ENCODE measurements at regions not wholly inside any gene's neighbourhood (a gene's known extent, or its start where the extent isn't known, plus 50 kb on each side); places are given as distances from the start of the nearest gene placed in this dataset.
A peak's percentile ranks its signal among the peaks of the same experiment; 100 is the strongest.

- no peak for DNase-seq (ENCODE audit: extremely low read depth in 1 of 2, low read depth in 1 of 2)
These were observed 577.6 kb downstream of the EFNB2 start for GRCh38 chr13:105957769-105958438.

- DNase-seq (ENCODE audit: extremely low read depth in 1 of 2, low read depth in 1 of 2) = no peak
These were observed 578.5 kb downstream of the EFNB2 start for GRCh38 chr13:105956921-105957320.

DNA sequence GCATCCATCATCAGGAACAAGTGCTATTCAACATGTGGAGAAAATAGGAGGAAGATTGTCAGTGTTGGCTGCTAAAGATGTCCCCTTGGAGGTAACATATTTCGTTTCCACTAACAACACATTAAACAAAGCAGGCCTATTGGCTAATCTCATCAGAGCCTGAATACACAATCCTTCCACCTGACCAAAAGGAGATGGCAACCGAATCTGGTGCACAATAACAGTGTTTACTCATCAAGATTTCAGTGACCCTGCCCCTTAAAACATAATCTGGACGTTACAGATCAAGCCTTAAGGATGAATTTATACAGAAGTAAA lies 582.5 kb downstream of the EFNB2 start:
- no peak for DNase-seq (ENCODE audit: extremely low read depth in 1 of 2, low read depth in 1 of 2)

DNA sequence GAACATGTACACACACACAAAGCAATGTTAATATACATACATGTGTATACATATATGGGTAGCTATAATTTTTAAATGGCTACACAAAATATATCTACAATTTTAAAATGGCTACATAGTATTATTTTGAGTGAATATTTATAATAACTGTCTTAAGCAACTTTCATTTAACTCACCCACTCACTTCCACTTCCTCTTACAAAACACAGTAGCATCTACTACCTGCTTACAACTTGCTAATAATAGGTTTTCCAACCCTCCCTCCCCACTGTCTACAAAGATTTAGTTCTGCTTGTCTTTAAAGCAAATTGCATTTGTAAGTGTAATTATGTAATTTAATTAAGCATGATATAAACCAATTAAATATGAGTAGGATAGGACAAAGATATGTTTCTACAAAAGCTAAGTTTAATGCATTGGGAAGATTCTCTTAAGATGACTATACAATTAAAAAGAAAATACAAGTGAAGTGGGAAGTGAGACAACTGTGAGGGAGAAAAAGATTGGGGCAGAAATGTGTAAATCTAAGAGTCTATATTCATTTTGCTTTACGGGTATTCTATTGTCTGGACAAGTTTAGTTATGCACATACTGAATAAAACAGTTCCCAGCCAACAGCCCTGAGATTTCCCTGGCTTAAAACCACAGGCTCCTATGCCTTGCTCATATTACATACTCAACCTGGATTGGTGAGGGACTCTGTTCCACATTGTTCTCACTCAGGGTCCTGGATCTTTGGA lies 583.1 kb downstream of the EFNB2 start:
- no peak for DNase-seq (ENCODE audit: extremely low read depth in 1 of 2, low read depth in 1 of 2)

DNA sequence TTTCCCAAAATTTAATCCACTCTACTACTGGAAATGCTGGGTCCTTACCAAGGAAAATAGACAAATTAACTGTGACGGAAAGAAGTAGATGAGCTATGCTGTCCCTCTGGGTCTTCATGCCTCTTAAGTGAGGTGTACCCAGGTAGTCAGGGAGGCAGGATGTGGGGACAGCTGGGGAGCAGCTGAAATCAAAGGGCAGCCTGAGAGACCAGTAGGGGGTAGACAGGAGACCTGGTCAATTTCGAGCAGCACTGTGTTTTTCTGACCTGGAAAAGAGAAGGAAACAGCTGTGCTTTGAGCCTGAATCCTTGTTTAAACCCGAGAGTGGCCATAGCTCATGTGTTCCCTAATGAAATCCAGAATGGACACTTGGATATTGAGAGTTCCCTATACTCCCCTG lies 587.3 kb downstream of the EFNB2 start:
- no peak for DNase-seq (ENCODE audit: extremely low read depth in 1 of 2, low read depth in 1 of 2)

GRCh38 chr13:105940882-105941281 lies 594.6 kb downstream of the EFNB2 start:
- DNase-seq (ENCODE audit: extremely low read depth in 1 of 2, low read depth in 1 of 2) = no peak

DNA sequence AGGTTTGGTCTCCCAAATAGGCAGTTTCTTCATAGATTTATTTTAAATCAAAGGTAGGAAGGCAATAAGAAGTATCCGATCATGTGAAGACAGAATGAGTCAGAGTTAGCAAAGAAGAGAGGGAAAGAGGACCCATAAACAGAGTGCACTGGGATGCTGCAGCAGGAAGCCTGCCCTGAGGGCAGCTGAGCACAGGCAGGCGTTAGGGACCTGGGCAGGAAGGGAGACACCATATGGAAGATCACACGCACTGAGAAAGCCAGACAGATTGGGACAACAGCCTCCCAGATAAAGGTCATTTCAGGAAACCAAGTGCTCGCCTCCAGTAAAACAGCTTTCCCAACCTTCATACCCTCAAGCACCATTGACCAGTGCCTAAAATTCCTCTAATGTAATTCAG lies 598.0 kb downstream of the EFNB2 start:
- DNase-seq (ENCODE audit: extremely low read depth in 1 of 2, low read depth in 1 of 2) = no peak

- no peak for DNase-seq (ENCODE audit: extremely low read depth in 1 of 2, low read depth in 1 of 2)
These were observed 598.6 kb downstream of the EFNB2 start for GRCh38 chr13:105936816-105937215.

DNA sequence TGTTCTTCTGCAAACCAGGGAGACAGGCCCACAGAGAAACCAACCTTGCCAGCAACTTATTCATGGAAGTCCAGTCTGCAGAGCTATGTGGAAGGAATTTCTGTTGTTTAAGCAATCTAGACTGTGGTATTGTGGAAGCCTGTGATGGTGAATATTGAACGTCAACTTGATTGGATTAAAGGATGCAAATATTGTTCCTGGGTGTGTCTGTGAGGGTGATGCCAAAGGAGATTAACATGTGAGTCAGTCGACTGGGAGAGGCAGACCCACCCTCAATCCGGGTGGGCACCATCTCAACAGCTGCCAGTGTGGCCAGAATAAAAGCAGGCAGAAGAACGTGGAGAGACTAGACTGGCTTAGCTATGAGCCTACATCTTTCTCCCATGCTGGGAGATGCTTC lies 606.0 kb downstream of the EFNB2 start:
- DNase-seq (ENCODE audit: extremely low read depth in 1 of 2, low read depth in 1 of 2) = no peak

GRCh38 chr13:105928901-105929300 lies 606.6 kb downstream of the EFNB2 start:
- DNase-seq (ENCODE audit: extremely low read depth in 1 of 2, low read depth in 1 of 2) = no peak

- DNase-seq (ENCODE audit: extremely low read depth in 1 of 2, low read depth in 1 of 2) = no peak
These were observed 607.4 kb downstream of the EFNB2 start for GRCh38 chr13:105928048-105928447.

GRCh38 chr13:105925496-105925895 lies 610.0 kb downstream of the EFNB2 start:
- no peak for DNase-seq (ENCODE audit: extremely low read depth in 1 of 2, low read depth in 1 of 2)

DNA sequence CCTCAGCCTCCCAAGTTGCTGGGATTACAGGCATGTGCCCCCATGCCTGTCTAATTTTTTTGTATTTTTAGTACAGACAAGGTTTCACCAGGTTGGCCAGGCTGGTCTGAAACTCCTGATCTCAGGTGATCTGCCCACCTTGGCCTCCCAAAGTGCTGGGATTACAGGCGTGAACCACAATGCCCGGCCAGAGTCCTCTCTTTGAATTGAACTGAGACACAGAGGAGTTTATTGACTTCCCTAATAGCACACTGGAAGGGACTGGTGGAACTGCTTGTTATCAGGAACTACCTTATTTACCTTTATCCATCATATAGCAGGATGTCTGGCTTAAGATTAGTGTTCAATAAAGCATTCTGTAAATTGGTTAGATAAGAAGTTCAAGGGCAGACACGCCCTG lies 613.8 kb downstream of the EFNB2 start:
- no peak for DNase-seq (ENCODE audit: extremely low read depth in 1 of 2, low read depth in 1 of 2)

DNA sequence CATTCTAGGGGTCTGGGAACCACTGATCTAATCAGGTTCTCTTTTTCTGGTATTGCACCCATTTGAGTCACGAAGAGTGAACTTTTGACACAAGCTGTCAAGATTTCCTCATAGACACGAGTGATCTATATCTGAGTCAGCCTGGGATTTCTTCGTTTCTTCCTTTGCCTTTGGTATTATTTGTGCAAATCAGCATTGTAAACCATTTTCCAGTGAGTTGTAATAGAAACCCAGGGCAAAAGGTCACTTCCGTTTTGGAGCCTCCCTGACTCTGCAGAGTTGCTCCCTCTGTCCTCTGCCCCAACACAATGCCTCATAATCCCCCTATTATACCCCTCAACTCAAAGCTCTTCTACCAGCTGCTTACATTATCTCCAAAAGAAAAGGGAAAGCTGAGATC lies 615.1 kb downstream of the EFNB2 start:
- DNase-seq (ENCODE audit: extremely low read depth in 1 of 2, low read depth in 1 of 2) = no peak

DNA sequence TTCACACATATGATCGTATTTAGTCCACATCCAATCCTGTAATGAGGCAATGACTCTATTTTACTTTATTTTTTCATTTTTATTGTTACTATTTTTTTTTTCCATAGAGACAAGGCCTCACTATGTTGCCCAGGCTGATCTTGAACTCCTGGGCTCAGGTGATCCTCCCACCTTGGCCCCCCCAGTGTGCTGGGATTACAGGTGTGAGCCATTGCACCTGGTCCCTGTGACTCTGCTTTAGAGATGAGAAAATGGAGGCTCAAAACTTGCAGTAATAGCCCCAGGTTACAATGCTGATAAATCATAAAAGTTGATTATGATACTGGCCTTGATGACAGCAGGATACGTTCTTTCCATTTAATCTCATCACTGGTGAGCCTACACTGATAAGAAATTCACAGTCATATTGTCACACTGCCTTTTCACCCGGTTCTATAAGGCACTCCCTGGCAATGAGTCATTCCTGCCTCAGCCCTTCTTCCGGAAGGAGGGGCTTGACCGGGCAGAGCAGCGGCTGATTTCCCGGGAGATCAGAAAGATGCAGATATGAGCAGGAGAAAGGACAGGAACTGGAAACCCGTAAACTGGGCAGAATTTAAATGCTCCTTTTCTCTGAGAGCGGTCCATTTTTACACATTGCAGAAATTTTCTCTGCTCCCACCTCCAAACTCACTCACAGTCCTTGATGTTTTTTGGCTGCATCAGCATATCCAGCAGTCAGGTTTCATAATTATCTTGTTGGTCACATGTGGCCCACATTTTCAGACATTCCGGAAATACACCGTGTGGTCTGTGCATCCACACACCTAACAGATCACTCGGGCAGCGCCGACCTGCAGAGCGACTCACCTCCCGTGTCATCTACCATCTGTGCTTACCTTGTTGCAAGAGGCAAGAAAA lies 616.4 kb downstream of the EFNB2 start:
- DNase-seq (ENCODE audit: extremely low read depth in 1 of 2, low read depth in 1 of 2) = no peak

DNA sequence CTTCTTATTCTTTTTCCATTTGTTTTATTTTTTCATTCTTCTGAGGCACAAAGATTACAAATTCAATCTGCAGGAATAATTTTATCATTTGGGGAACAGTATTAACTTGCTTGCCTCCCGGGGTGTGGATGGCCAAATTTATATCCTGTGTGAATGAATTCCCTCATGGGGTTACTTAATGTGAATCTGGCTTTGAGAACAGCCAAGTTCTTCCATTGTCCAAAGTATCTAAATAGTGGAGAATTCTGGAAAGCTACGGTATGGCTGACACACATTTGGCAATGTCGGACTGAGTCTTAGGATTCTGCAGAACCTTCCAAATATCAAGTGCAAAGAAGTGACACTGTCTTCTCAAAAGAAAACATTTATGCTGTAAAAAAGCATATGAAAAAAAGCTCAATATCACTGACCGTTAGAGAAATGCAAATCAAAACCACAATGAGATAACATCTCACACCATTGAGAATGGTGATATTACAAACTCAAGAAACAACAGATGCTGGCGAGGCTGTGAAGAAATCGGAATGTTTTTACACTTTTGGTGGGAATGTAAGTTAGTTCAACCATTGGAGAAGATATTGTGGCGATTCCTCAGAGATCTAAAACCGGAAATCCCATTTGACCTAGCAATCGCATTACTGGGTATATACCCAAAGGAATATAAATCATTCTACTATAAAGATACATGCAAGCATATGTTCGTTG lies 620.2 kb downstream of the EFNB2 start:
- no peak for DNase-seq (ENCODE audit: extremely low read depth in 1 of 2, low read depth in 1 of 2)

DNA sequence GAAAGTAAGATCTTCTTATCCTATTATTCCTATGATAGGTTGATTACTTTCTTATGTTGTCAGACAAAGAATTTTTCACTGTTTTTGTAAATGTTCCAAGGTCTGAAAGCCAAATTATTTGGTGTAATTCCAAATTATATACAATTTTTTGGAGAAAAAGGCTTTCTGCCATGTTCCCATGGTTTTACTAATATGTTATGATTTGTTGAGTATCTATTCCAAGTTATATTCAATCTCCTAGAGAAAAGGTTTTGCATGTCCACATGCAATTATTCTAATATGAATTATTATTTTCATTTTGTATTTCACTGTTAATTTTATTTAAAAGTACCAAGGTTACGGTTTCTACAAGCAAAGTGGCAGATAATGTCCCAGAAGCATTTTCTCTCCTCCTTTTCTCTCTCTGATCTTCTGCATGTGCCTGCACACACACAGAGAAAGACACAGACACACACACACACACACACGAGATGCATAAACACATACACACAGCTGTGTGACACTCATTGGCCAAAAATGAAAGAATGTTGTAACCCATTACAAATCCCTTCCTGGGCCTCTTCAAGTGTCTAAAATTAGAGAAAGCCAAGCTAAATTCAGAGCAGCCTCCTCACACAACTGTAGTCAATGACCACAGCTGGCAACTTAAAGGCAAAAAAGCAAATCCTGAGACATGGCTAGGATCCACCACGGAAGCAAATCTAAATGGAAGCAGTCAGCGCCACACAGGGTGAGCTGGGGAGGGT lies 621.0 kb downstream of the EFNB2 start:
- DNase-seq (ENCODE audit: extremely low read depth in 1 of 2, low read depth in 1 of 2) = no peak

- DNase-seq (ENCODE audit: extremely low read depth in 1 of 2, low read depth in 1 of 2) = peak in 1 of 2 donors; percentile 4
These were observed 626.9 kb downstream of the EFNB2 start for GRCh38 chr13:105908586-105908985.

GRCh38 chr13:105907319-105908019 lies 628.0 kb downstream of the EFNB2 start:
- DNase-seq (ENCODE audit: extremely low read depth in 1 of 2, low read depth in 1 of 2) = no peak

GRCh38 chr13:105906746-105907145 lies 628.7 kb downstream of the EFNB2 start:
- DNase-seq (ENCODE audit: extremely low read depth in 1 of 2, low read depth in 1 of 2) = no peak
